ENCODE measurements at regions not wholly inside any gene's neighbourhood (a gene's known extent, or its start where the extent isn't known, plus 50 kb on each side); places are given as distances from the start of the nearest gene placed in this dataset.
A peak's percentile ranks its signal among the peaks of the same experiment; 100 is the strongest.
"Not testable (repeated sequence)": the region's sequence is repeated elsewhere in the genome, so short reads cannot be mapped to it uniquely, and the experiment has no call there.

- peak; percentile 7 for DNase-seq
Observed at GRCh38 chrX:68994135-68994890, 165.5 kb downstream of the EFNB1 start.

GRCh38 chrX:68992821-68993397, 164.1 kb downstream of the EFNB1 start:
- DNase-seq = no peak

DNA sequence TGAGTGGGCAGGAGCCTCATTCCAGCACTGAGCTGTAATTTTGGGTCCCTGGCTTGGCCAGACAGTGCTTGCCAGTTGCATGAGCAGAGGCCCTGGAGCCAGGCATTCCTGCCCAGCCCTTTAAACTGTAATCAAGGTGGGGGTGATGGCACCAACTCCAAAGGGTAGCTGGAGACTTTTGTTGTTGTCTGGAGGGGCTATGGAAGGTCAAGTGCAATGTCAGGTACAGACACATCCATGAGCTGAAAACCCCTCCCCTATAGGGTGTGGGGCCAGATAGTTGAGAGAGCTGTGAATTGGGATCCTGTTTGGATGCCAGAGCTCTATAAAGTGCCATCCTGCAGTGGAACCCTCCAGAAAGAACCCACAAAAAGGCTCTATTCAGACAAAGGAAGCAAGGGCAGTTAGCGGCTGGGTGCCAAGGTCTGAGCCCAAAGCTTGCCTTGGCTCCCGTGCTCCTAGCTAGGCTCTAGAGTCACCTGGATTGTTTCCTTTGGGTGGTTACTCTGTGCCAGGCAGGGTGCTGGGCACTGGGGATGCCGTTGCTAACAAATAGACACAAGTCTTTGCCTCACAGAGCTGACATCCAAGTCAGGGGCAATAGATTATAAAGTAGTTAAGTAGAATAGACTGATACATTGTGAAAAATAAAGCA, 163.0 kb downstream of the EFNB1 start:
- no peak for DNase-seq

GRCh38 chrX:68990948-68991347, 162.1 kb downstream of the EFNB1 start:
- no peak for DNase-seq

GRCh38 chrX:68989865-68990606, 161.2 kb downstream of the EFNB1 start:
- no peak for DNase-seq

- no peak for DNase-seq
Observed at GRCh38 chrX:68989456-68989855, 160.6 kb downstream of the EFNB1 start.

DNA sequence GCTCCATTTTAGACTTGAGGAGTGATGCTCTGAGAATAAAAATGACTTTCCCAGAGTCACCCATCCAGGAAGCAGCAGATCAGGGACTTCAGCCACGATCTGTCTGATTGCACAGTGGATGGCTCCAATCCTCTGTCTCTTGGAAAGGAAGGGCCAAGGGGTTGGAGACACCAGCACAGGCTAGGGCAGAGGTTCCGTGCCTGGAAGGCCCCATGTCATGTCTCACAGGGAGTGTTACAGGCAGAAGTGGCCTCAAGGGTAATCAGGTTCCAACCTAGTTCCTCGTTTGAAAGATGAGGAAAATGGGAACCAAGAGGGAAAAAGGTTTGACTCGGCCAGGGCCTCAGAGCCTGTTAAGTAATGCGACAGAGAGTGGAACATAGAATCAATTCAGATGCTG, 160.0 kb downstream of the EFNB1 start:
- DNase-seq = no peak

DNA sequence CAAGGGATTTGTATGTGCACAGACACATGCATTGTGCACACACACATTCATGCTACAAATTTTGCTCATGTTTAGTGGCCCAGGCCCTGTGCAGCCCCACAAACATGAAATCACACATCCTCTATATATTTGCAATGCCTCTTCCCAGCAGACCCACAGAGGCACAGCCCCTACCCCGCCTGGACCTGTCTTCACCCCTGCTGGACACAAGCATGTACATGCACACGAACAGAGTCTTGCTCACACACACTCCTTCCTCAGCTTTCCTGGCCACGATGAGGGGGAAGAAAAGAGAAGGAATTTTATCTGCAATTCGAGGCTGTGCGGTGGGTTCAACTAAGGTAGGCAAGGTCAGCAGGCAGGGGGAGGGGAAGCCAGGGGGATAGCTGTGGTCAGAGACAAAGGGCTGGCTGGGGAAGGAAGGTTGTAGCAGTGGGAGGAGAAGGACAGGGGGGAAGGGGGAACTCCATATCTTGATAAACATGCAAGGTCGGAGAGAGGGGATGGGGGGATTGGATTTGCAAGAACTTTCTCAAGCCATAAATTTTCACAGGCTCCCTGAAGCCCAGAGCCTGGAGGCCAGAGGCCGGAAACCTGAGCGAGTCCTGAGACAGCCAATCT, 156.4 kb downstream of the EFNB1 start:
- no peak for DNase-seq

DNA sequence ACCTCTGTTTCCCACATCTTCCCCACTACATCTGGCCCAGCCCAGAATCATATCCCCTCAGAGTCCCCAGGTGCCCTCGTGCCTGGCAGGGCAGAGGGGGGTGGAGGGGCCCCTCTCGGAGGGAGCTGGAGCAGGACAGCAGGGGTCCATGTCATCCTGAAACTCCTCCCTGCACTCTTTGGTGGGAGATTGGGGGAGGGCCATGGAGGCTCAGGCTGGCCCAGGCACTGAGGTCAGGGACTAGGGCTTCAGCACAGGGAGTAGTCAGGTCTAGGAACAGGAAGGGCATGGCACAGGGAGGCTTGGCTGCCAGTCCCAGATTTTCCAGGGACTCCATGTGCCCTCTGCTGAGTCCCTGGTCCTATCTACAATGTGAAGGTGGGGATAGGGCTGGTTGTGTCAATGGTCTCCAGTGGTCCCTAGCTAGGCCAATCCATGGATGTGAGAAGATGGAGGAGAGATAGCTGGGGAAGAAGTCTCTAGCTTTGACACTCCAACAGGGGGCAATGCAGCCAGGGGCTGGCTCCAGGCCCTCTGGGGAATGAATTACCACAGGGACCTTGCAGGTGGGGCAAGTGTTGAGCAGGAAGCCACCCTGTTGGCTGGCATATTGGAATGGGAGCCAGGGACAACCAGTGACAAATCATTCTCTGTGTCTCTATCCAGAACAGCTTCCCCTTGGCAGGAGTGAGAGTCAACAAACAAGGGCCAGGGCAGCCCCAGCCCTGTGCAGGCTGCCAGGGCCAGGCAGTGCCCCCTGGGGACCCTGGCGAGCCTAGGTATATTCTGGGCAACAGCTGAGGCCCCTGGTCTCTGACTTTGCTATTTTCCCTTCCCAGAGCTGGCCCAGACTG, 154.4 kb downstream of the EFNB1 start:
- no peak for DNase-seq

DNA sequence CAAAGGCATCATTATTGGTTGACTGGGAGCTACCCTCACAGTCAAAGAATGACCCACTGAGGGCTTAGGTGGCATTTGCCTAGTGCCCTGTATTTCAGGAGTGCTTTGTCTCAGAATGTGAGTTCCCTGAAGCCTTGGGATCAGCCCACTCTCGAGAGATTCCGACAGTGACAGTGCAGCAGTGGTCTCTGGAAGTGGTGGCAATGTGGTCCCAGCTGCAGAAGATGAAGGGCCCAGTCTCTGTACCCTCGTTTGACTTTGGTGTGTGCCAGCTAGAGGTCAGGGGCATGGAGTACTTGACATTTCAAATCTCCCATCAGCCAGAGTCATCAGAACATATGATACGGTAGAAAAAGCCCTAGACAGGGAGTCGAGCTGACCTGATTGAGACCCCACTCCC, 153.7 kb downstream of the EFNB1 start:
- DNase-seq = no peak

DNA sequence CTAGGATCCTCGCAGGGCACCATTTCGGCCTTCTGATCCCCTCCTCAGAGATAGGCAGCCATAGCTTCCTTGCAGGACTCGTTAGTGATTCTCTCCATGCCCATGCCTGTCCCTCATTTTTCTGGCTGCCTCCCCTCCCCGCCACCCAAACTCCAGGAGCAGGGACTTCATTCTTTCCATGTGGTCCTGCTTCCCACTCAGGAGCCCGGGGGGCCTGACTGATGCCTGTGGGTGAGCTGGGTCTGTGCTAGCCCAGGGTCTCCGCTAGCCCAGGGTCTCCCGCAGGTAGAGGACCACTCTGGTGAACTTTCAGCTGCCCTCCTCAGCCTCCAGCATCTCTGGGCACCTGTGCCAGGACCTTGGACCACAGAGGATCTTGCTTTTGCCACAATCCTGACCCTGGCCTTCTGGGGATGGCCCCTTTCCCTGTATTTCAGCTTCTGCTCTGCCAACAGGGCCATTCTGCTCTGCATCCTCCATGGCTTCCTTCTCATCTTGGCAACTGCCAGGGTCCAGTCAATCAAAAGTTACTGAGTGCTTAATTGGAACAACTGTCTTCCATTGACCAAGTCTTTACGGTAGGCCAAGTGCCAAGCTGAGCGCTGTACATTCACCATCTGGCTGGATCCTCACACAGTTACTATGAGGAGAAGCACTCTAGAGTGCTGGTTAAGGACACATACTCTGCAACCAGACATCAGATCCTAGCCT, 152.2 kb downstream of the EFNB1 start:
- no peak for DNase-seq

- no peak for DNase-seq
Observed at GRCh38 chrX:68978655-68979054, 149.8 kb downstream of the EFNB1 start.

- no peak for DNase-seq
Observed at GRCh38 chrX:68978255-68978654, 149.4 kb downstream of the EFNB1 start.

GRCh38 chrX:68953331-68953730, 124.5 kb downstream of the EFNB1 start:
- no peak for DNase-seq

- DNase-seq = not testable (repeated sequence)
Observed at GRCh38 chrX:68951942-68952619, 123.3 kb downstream of the EFNB1 start.

DNA sequence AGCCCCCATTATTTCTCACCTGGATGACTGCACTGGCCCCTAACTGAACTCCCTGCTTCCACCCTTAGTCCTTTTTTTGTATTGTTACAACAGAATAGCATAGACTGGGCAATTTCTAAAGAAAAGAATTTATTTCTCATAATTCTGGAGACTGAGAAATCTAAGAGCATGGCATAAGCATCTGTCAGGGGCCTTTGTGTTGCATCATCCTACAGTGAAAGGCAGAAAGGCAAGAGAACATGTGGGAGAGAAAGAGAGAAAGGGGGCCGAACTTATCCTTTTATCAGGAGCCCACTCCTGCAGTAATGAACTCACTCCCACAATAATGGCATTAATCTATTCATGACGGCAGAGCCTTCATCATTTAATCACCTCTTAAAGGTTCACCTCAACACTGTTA, 122.1 kb downstream of the EFNB1 start:
- DNase-seq = no peak

DNA sequence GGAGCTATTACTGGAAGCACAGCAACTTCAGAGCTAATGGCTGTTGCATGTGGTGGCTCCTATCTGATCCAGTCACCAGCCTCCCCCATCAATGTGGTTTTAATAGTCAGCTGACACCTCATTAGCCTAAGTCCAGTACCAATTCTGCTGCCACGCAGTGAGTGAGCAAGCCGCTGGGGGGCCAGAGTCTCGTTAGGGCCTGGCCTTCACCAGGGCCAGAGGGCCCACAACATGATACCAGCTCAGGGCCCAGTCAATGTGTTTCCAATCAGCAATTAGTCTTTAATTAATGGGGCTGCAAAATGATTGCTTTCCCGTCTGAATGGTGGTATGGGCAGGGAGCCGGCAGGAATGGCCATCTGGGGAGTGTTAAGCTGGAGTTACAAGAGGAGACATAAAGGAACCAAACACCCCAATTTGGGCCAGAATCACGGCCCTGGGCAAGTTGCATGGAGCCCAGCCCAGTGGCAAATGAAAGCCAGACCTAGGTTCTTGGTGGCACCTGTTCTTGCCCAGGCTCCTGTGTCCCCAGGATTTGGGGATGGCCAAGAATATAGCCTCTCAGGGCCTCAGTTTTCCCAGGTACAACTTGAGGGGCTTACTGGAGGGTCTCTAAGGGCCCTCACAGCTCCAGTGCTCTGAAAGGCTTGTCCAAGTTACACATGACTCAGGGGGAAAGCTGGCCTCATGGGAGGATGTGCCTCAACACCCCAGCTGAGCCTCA, 119.2 kb downstream of the EFNB1 start:
- DNase-seq = peak; percentile 4

- DNase-seq = peak; percentile 11
Observed at GRCh38 chrX:68945603-68946228, 116.9 kb downstream of the EFNB1 start.

DNA sequence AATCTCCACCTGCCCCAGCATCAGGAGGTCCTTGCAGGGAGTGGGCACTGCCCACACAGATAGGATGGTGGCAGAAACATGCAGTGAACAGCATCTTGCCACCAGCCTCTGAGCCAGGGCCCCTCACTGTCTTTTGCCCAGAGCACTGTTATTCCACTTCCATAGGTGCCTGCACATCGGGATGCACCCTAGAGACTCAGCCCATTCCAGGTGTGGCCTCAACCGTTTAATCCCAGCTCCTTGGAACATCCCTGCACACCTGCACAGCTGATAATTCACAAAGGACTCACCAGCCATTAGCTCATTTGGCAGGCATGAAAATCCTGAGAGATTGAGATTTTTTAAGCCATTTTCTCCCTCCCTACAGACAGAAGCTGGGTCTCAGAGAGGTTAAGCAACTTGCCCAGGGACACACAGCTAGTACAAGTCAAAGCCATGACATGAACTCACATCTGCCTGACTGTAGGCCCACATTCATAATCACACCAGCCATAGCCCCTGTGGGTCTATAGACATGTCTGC, 116.3 kb downstream of the EFNB1 start:
- no peak for DNase-seq

Data from hematopoietic multipotent progenitor cell treated with erythropoietin and hydrocortisone succinate and interleukin-3 and kit ligand, for 6 days (in vitro differentiated cells).